K562 (cell line): ENCODE measurements at regions not wholly inside any gene's neighbourhood (a gene's known extent, or its start where the extent isn't known, plus 50 kb on each side); places are given as distances from the start of the nearest gene placed in this dataset.

Experiments used
- ATAC-seq: fragments of 200-7000 bp; cut with Tn5 transposase; 3 replicates; pipeline ENCODE4 v1.9.1; 2020; ENCODE audit warnings: moderate library complexity
- BruUV-seq: library from RNA; stranded (reverse); fragments of 400-500 nt; replicated peaks from 2 replicates; lab custom pipeline; 2021; lab: Mats Ljungman, UMichigan
- CTCF ChIA-PET: fragments of 300-600 bp; formaldehyde crosslinking; extraction: SDS; loops from one replicate; lab custom pipeline; 2021; ENCODE audit warnings: low intra/inter-chr PET ratio; lab: Yijun Ruan, JAX
- POLR2A ChIA-PET: fragments of 300-600, 350-650 bp; sonication (Branson Sonifier 250); formaldehyde crosslinking; extraction: SDS; loops from one replicate; lab custom pipeline; 2021; ENCODE audit warnings: antibody characterized with exemption, inconsistent platforms; lab: Yijun Ruan, JAX
- DNase-seq, 4 experiments: peaks; one replicate each; pipeline versions ENCODE4 v3.0.0 to v3.0.0-alpha.2; 2011 to 2018; ENCODE audit warnings: low spot score in 3 of 4, mixed read lengths in 3 of 4; ENCODE audit errors: extremely low read depth in 1 of 4
- FAIRE-seq: peaks from 2 replicates; lab custom pipeline; 2011; peaks lifted over from hg19 to GRCh38; lab: Jason Lieb, UNC
- H2AFZ ChIP-seq: 2 replicates; pipeline ENCODE4 v1.6.0; 2011; ENCODE audit warnings: low read depth, low read length, control low read depth, inconsistent platforms
- H3K27ac ChIP-seq: fragments of 200-600 bp; 3 replicates; pipeline ENCODE4 v1.8.0; 2011; ENCODE audit warnings: low read depth, mild to moderate bottlenecking, control low read depth, inconsistent platforms, low read length, moderate library complexity, mixed read lengths; ENCODE audit errors: extremely low read depth
- H3K27me3 ChIP-seq, 2 experiments: fragments of 300-600 bp in 1 of 2; 2 replicates in 1 of 2; 3 replicates in 1 of 2; pipeline versions ENCODE4 v1.6.0 to v1.8.0; 2011; ENCODE audit warnings: inconsistent platforms in 2 of 2, low read length in 2 of 2, mild to moderate bottlenecking in 1 of 2, mixed read lengths in 1 of 2, moderate library complexity in 1 of 2; ENCODE audit not compliant: control insufficient read depth in 2 of 2, insufficient read depth in 2 of 2
- H3K36me3 ChIP-seq: fragments of 300-600 bp; 3 replicates; pipeline ENCODE4 v1.8.0; 2011; ENCODE audit warnings: mild to moderate bottlenecking, low read length, inconsistent platforms; ENCODE audit not compliant: control insufficient read depth, insufficient read depth
- H3K4me1 ChIP-seq, 2 experiments: fragments of 200-600 bp in 1 of 2; replicated peaks in 1 of 2; 2 replicates in 1 of 2; 3 replicates in 1 of 2; pipeline versions ENCODE4 v1.5.1 to v1.8.0; 2011; ENCODE audit warnings: inconsistent platforms in 2 of 2, low read length in 2 of 2, mild to moderate bottlenecking in 1 of 2, mixed read lengths in 1 of 2, moderate library complexity in 1 of 2; ENCODE audit not compliant: control insufficient read depth in 2 of 2, insufficient read depth in 2 of 2
- H3K4me2 ChIP-seq: 2 replicates; pipeline ENCODE4 v1.6.1; 2011; ENCODE audit warnings: low read length, control low read depth, inconsistent platforms, mixed read lengths; ENCODE audit not compliant: insufficient read depth
- H3K4me3 ChIP-seq: fragments of 200-600 bp; sonication (generic), shearing (Covaris generic); 2 replicates; pipeline ENCODE4 v1.5.1; 2016; ENCODE audit warnings: control low read depth, inconsistent platforms
- H3K79me2 ChIP-seq: fragments of 200-600 bp; 3 replicates; pipeline ENCODE4 v1.8.0; 2011; ENCODE audit warnings: low read length, inconsistent platforms; ENCODE audit not compliant: control insufficient read depth, insufficient read depth
- H3K9ac ChIP-seq, 2 experiments: 2 replicates each; pipeline versions ENCODE4 v1.6.0 to v1.6.1; 2011; ENCODE audit warnings: low read depth in 2 of 2, low read length in 2 of 2, control low read depth in 1 of 2, inconsistent platforms in 1 of 2, mild to moderate bottlenecking in 1 of 2, mixed read lengths in 1 of 2; ENCODE audit not compliant: insufficient read depth in 1 of 2
- H3K9me1 ChIP-seq: one replicate; pipeline ENCODE4 v1.6.0; 2011; ENCODE audit warnings: inconsistent platforms, mild to moderate bottlenecking, low read length, moderate library complexity; ENCODE audit not compliant: control insufficient read depth, insufficient read depth
- H3K9me3 ChIP-seq: replicated peaks from 2 replicates; pipeline ENCODE4 v1.5.1; 2011; ENCODE audit warnings: low read depth, low read length, inconsistent platforms; ENCODE audit not compliant: control insufficient read depth, insufficient read depth
- H4K20me1 ChIP-seq: replicated peaks from 2 replicates; pipeline ENCODE4 v1.6.1; 2011; ENCODE audit warnings: low read length, inconsistent platforms, mixed read lengths; ENCODE audit not compliant: control insufficient read depth, insufficient read depth
- ARID3B ChIP-seq: fragments of 250-450 bp; sonication (Bioruptor Pico); IDR thresholded peaks from 2 replicates; pipeline ENCODE4 v1.4.0; 2020; ENCODE audit warnings: borderline replicate concordance
- CLOCK ChIP-seq: fragments of 250-450 bp; sonication (Bioruptor Pico); IDR thresholded peaks from 2 replicates; pipeline ENCODE4 v1.4.0; 2020; ENCODE audit warnings: mild to moderate bottlenecking, moderate library complexity, borderline replicate concordance
- DIDO1 ChIP-seq: fragments of 450-650 bp; IDR thresholded peaks from 2 replicates; pipeline ENCODE4 v1.6.1; 2016; ENCODE audit warnings: low read depth, missing biosample characterization, missing genetic modification characterization
- HMGXB4 ChIP-seq: sonication (generic); formaldehyde crosslinking; IDR thresholded peaks from 2 replicates; pipeline ENCODE4 v1.8.1; 2023; ENCODE audit warnings: mild to moderate bottlenecking, missing genetic modification reagents
- NFIC ChIP-seq: fragments of 450-650 bp; IDR thresholded peaks from 2 replicates; pipeline ENCODE4 v1.6.1; 2017; ENCODE audit warnings: mild to moderate bottlenecking, inconsistent platforms
- NONO ChIP-seq, 2 experiments: fragments of 200-400 bp in 1 of 2; fragments of 450-650 bp in 1 of 2; formaldehyde crosslinking in 1 of 2; IDR thresholded peaks; 2 replicates each; pipeline ENCODE4 v1.6.1; 2017; ENCODE audit warnings: low read depth in 2 of 2, mild to moderate bottlenecking in 2 of 2, moderate library complexity in 2 of 2, low read length in 1 of 2
- PML ChIP-seq: IDR thresholded peaks from 2 replicates; pipeline ENCODE4 v1.6.1; 2012; ENCODE audit warnings: low read length, inconsistent platforms
- SLC30A9 ChIP-seq: fragments of 250-450 bp; sonication (Bioruptor Pico); IDR thresholded peaks from 2 replicates; pipeline ENCODE4 v1.8.0; 2022; ENCODE audit warnings: mild to moderate bottlenecking, moderate library complexity
- SRF ChIP-seq, 2 experiments: fragments of 250-450, 450-650 bp in 1 of 2; sonication (Bioruptor Pico) in 1 of 2; sonication (generic) in 1 of 2; formaldehyde crosslinking; IDR thresholded peaks; 2 replicates each; pipeline versions ENCODE4 v1.5.0 to v1.5.1; 2020 to 2022; ENCODE audit warnings: mild to moderate bottlenecking in 1 of 2, missing genetic modification reagents in 1 of 2
- TEAD4 ChIP-seq, 2 experiments: sonication (generic) in 1 of 2; formaldehyde crosslinking in 1 of 2; IDR thresholded peaks; 2 replicates each; pipeline versions ENCODE4 v1.6.1 to v1.8.0; 2012 to 2022; ENCODE audit warnings: borderline replicate concordance in 1 of 2, inconsistent platforms in 1 of 2, low read length in 1 of 2, mild to moderate bottlenecking in 1 of 2, missing genetic modification reagents in 1 of 2
- ZNF644 ChIP-seq: fragments of 200-800 bp; sonication (Bioruptor generic); IDR thresholded peaks from 2 replicates; pipeline ENCODE4 v1.6.1; 2016; ENCODE audit warnings: low read depth, missing genetic modification characterization, missing compliant biosample characterization
- WGBS: fragments of 100-300 bp; shearing (Covaris generic); methylation state at CpG from one replicate; pipeline ENCODE4 v1.1.6; 2016; ENCODE audit warnings: low coverage, mixed read lengths; ENCODE audit not compliant: insufficient coverage; ENCODE audit errors: missing lambda C conversion rate; 5-methylcytosine and 5-hydroxymethylcytosine counted together
- in situ Hi-C: fragments of 300-500 bp; cut with MboI; formaldehyde crosslinking; loops from 4 replicates; pipeline ENCODE4 v1.15.0; 2018; ENCODE audit warnings: inconsistent platforms, mixed read lengths
- intact Hi-C: fragments of 100-400 bp; cut with micrococcal nuclease; formaldehyde crosslinking; loops from 2 replicates; pipeline ENCODE4 v1.14.2; 2022

DNA sequence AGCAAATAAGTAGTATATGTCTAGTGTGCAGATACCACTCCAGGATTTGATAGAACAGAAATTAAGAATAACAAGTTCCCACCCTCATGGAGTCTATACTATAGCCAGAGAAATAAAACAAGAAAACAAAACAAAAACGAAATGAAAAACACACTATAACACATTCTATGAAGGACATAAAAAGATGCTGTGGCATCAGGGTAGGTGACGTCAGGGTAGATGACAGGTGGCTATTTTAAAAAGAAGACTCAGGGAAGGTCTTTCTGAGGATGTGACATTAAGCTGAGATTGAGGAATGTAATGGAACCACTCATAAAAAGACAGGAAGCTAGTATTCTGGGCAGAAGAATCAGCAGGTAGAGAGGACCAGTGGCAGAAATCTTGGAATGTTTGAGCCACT lies 469.6 kb downstream of the RAP2B start (continued):
- TF ChIP-seq NONO (IDR thresholded peaks at IDR 0.05; ENCODE audit: low read depth in 2 of 2, low read length in 1 of 2), result no peak
- no peak for TF ChIP-seq HMGXB4 (CRISPR knock-in tag)
- no peak for TF ChIP-seq TEAD4 (IDR thresholded peaks at IDR 0.05; ENCODE audit: low read length)
- TF ChIP-seq TEAD4 (CRISPR knock-in tag; IDR thresholded peaks at IDR 0.05; ENCODE audit: borderline replicate concordance), result no peak
- no peak for TF ChIP-seq PML
- TF ChIP-seq ZNF644 (tag), result no peak

DNA sequence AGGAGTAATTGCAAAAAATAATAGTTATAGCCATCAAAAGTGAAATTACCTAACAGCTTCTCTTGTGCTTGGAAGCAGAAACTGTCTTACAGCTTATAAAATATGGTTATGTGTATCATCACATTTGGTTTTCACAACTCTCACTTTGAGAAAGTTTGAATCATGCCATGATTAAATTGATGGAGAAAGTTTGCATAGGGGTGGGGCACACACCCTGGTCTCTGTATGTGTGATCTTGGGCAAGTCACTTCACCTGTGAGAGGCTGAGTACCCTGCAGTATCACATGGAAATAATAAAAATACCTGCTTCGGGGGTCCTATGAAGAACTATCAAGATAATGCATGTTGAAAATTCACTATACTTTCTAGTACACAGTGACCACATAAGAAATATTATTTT lies 471.4 kb downstream of the RAP2B start:
- Histone ChIP-seq H3K79me2 (no peaks in the 10 kb centered on the region), H3K27me3 (no peaks in the 10 kb centered on the region), H3K36me3 (no peaks in the 10 kb centered on the region), H2AFZ (no peak overlapping the region), H3K4me3 (no peak overlapping the region), H3K4me1 (no peaks in the 10 kb centered on the region), H3K27ac (no peak overlapping the region), H3K9ac (no peak overlapping the region), H3K9me3 (no peaks in the 10 kb centered on the region), H3K4me2 (no peak overlapping the region), H3K9me1 (no peaks in the 10 kb centered on the region), H4K20me1 (no peaks in the 10 kb centered on the region)
- ChIA-PET POLR2A (no interaction called here), CTCF (no interaction called here)
- no peak for TF ChIP-seq ARID3B (CRISPR knock-in tag)
- no peak for TF ChIP-seq NFIC
- no peak for TF ChIP-seq DIDO1
- no peak for TF ChIP-seq CLOCK (CRISPR knock-in tag)
- no peak for TF ChIP-seq SRF (CRISPR knock-in tag; IDR thresholded peaks at IDR 0.05)
- TF ChIP-seq SLC30A9 (CRISPR knock-in tag), result no peak
- 0% methylated on average over 1 of the region's 1 CpG for WGBS
- ATAC-seq (no peak), DNase-seq (no peak), FAIRE-seq (no peak)
- intact Hi-C loops, result no loop called here
- BruUV-seq, result no TSS peak
- in situ Hi-C loops, result no loop called here
